WTC11 (cell line): ENCODE measurements at regions not wholly inside any gene's neighbourhood (a gene's known extent, or its start where the extent isn't known, plus 50 kb on each side); places are given as distances from the start of the nearest gene placed in this dataset.

Experiments used
- ATAC-seq: fragments of 200-7000 bp; cut with Tn5 transposase; 2 replicates; pipeline ENCODE4 v1.10.0; 2021; ENCODE audit warnings: mild to moderate bottlenecking, moderate library complexity
- CTCF ChIA-PET: fragments of 300-600 bp; sonication (Branson Sonifier 250); formaldehyde crosslinking; loops from one replicate; lab custom pipeline; 2021; ENCODE audit warnings: antibody characterized with exemption; lab: Charles Lee
- POLR2A ChIA-PET: fragments of 350-600 bp; sonication (Branson Sonifier 250); formaldehyde crosslinking; loops from one replicate; lab custom pipeline; 2021; ENCODE audit warnings: antibody characterized with exemption; lab: Charles Lee
- DNase-seq: peaks from one replicate; pipeline ENCODE4 v3.0.0; 2021; ENCODE audit warnings: low spot score
- H3K27ac Mint-ChIP-seq: 2 replicates; pipeline ENCODE4 v1.8.0; 2021; ENCODE audit warnings: mixed read lengths
- H3K27me3 Mint-ChIP-seq: 2 replicates; pipeline ENCODE4 v1.8.0; 2021; ENCODE audit warnings: low read depth, mild to moderate bottlenecking, moderate library complexity, mixed read lengths
- H3K36me3 Mint-ChIP-seq: 2 replicates; pipeline ENCODE4 v1.8.0; 2021; ENCODE audit warnings: mixed read lengths
- H3K4me1 Mint-ChIP-seq: 2 replicates; pipeline ENCODE4 v1.8.0; 2022; ENCODE audit warnings: mixed read lengths
- H3K4me3 Mint-ChIP-seq: 2 replicates; pipeline ENCODE4 v1.8.0; 2021; ENCODE audit warnings: mild to moderate bottlenecking, moderate library complexity, mixed read lengths
- H3K9me3 Mint-ChIP-seq: 2 replicates; pipeline ENCODE4 v1.8.0; 2021; ENCODE audit warnings: mixed read lengths
- CREM ChIP-seq: sonication (generic); formaldehyde crosslinking; IDR thresholded peaks from 2 replicates; pipeline ENCODE4 v1.8.1; 2022; ENCODE audit warnings: mild to moderate bottlenecking, missing genetic modification reagents, moderate library complexity
- E2F5 ChIP-seq: sonication (generic); formaldehyde crosslinking; IDR thresholded peaks from 2 replicates; pipeline ENCODE4 v1.8.1; 2022; ENCODE audit warnings: mild to moderate bottlenecking, moderate library complexity, missing genetic modification reagents
- GRHL2 ChIP-seq: fragments of 250-450 bp; sonication (Bioruptor Pico); IDR thresholded peaks from 2 replicates; pipeline ENCODE4 v1.8.0; 2022; ENCODE audit warnings: mild to moderate bottlenecking, moderate library complexity; ENCODE audit not compliant: insufficient replicate concordance, severe bottlenecking
- GTF2I ChIP-seq: fragments of 250-450 bp; sonication (Bioruptor Pico); conservative IDR thresholded peaks from 2 replicates; pipeline ENCODE4 v1.4.0; 2021; ENCODE audit warnings: mild to moderate bottlenecking
- HMGXB4 ChIP-seq: sonication (generic); formaldehyde crosslinking; IDR thresholded peaks from 2 replicates; pipeline ENCODE4 v1.8.1; 2023; ENCODE audit warnings: mild to moderate bottlenecking, moderate library complexity, missing genetic modification reagents
- JAZF1 ChIP-seq: fragments of 250-450 bp; sonication (Bioruptor Pico); IDR thresholded peaks from 2 replicates; pipeline ENCODE4 v1.9.0; 2021; ENCODE audit warnings: moderate library complexity, mild to moderate bottlenecking, inconsistent platforms
- JUN ChIP-seq: sonication (generic); formaldehyde crosslinking; IDR thresholded peaks from 2 replicates; pipeline ENCODE4 v1.8.0; 2023; ENCODE audit warnings: mild to moderate bottlenecking, missing genetic modification reagents
- NFATC4 ChIP-seq: fragments of 250-450 bp; sonication (Bioruptor Pico); IDR thresholded peaks from 2 replicates; pipeline ENCODE4 v1.9.0; 2021; ENCODE audit warnings: mild to moderate bottlenecking
- TEAD4 ChIP-seq: sonication (generic); formaldehyde crosslinking; IDR thresholded peaks from 2 replicates; pipeline ENCODE4 v1.8.0; 2022; ENCODE audit warnings: mild to moderate bottlenecking, missing genetic modification reagents
- ZMAT4 ChIP-seq: fragments of 250-450 bp; sonication (Bioruptor Pico); IDR thresholded peaks from 2 replicates; pipeline ENCODE4 v1.9.0; 2021; ENCODE audit warnings: mild to moderate bottlenecking
- ZNF138 ChIP-seq: sonication (generic); formaldehyde crosslinking; conservative IDR thresholded peaks from 2 replicates; pipeline ENCODE4 v1.8.1; 2022; ENCODE audit warnings: mild to moderate bottlenecking, moderate library complexity, missing genetic modification reagents
- ZNF232 ChIP-seq: sonication (generic); formaldehyde crosslinking; IDR thresholded peaks from 2 replicates; pipeline ENCODE4 v1.8.0; 2022; ENCODE audit warnings: mild to moderate bottlenecking, missing genetic modification reagents
- ZNF317 ChIP-seq: sonication (generic); formaldehyde crosslinking; IDR thresholded peaks from 2 replicates; pipeline ENCODE4 v1.8.1; 2023; ENCODE audit warnings: low read depth, mild to moderate bottlenecking, moderate library complexity, missing genetic modification reagents, borderline replicate concordance
- ZNF396 ChIP-seq: fragments of 250-450 bp; sonication (Bioruptor Pico); IDR thresholded peaks from 2 replicates; pipeline ENCODE4 v1.8.0; 2021; ENCODE audit warnings: mild to moderate bottlenecking, moderate library complexity, borderline replicate concordance
- TF ChIP-seq, protein P1 (sequence below): sonication (generic); formaldehyde crosslinking; IDR thresholded peaks from 2 replicates; pipeline ENCODE4 v1.8.1; 2022; ENCODE audit warnings: missing genetic modification reagents, borderline replicate concordance
- TF ChIP-seq, protein P2 (sequence below): fragments of 250-450 bp; sonication (Bioruptor Pico); IDR thresholded peaks from 2 replicates; pipeline ENCODE4 v1.8.0; 2021; ENCODE audit warnings: mild to moderate bottlenecking

- Mint-ChIP-seq H3K27ac (no peak overlapping the region), H3K4me1 (no peaks in the 10 kb centered on the region), H3K4me3 (no peak overlapping the region), H3K9me3 (peaks cover 20% of the 10 kb centered on the region), H3K27me3 (no peaks in the 10 kb centered on the region), H3K36me3 (0 out of 2 replicates have a peak, but pooled peaks cover 3% of the 10 kb centered on the region)
- TF ChIP-seq GRHL2 (no peak), ZNF138 (CRISPR knock-in tag) (no peak), CREM (CRISPR knock-in tag) (no peak), ZNF232 (CRISPR knock-in tag) (no peak), ZNF317 (CRISPR knock-in tag) (no peak), JUN (CRISPR knock-in tag) (no peak), HMGXB4 (CRISPR knock-in tag) (no peak)
- POLR2A ChIA-PET = no interaction called here
- CTCF ChIA-PET = no interaction called here
- ATAC-seq = no peak
- no peak for DNase-seq
Observed at GRCh38 chr2:152944099-152944498, 225.7 kb downstream of the ARL6IP6 start.

- no peaks in the 10 kb centered on the region for H3K27me3 Mint-ChIP-seq
- TF ChIP-seq ZMAT4 (CRISPR knock-in tag) (no peak), E2F5 (CRISPR knock-in tag) (no peak), ZNF396 (CRISPR knock-in tag) (no peak), NFATC4 (CRISPR knock-in tag) (no peak)
- ChIA-PET CTCF (no interaction called here), POLR2A (no interaction called here)
- DNase-seq = no peak
- H3K4me1 Mint-ChIP-seq = no peaks in the 10 kb centered on the region
- ATAC-seq = no peak
- no peak overlapping the region for H3K4me3 Mint-ChIP-seq
- H3K9me3 Mint-ChIP-seq = peaks cover 31% of the 10 kb centered on the region
- peaks cover 11% of the 10 kb centered on the region; the same call in 1 of the 2 replicates for H3K36me3 Mint-ChIP-seq
- H3K27ac Mint-ChIP-seq = no peak overlapping the region
Observed at GRCh38 chr2:152942940-152943440, 224.6 kb downstream of the ARL6IP6 start.

DNA sequence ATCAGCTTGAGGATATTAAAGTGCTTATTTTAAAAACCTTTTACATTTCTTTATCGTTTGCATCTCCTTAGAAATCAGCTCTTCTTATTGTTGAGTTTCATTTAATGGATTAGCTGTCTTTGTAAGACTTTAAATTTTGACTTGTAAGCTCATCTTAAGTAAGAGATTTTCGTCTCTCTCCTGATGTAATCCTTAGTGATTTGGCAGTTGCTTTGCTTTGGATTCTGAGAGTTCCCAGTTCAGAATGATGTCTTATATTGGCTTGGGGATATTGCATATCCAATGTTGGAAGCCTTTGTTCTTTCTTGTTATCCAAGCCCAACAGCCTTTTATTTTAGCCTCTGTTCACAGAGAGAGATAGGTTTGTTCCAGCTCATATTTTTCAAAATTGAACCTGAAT, 212.1 kb downstream of the ARL6IP6 start:
- ChIA-PET CTCF (no interaction called here), POLR2A (no interaction called here)
- Mint-ChIP-seq H3K9me3 (peaks cover 8% of the 10 kb centered on the region), H3K27ac (no peak overlapping the region), H3K36me3 (no peaks in the 10 kb centered on the region), H3K4me1 (peaks cover 3% of the 10 kb centered on the region; the same call in 1 of the 2 replicates), H3K27me3 (no peaks in the 10 kb centered on the region), H3K4me3 (no peak overlapping the region)
- no peak for DNase-seq
- ATAC-seq = no peak
- no peak for TF ChIP-seq ZMAT4 (CRISPR knock-in tag)
- TF ChIP-seq GTF2I (CRISPR knock-in tag) = no peak
- no peak for TF ChIP-seq JUN (CRISPR knock-in tag)
- TF ChIP-seq, protein P1, sequence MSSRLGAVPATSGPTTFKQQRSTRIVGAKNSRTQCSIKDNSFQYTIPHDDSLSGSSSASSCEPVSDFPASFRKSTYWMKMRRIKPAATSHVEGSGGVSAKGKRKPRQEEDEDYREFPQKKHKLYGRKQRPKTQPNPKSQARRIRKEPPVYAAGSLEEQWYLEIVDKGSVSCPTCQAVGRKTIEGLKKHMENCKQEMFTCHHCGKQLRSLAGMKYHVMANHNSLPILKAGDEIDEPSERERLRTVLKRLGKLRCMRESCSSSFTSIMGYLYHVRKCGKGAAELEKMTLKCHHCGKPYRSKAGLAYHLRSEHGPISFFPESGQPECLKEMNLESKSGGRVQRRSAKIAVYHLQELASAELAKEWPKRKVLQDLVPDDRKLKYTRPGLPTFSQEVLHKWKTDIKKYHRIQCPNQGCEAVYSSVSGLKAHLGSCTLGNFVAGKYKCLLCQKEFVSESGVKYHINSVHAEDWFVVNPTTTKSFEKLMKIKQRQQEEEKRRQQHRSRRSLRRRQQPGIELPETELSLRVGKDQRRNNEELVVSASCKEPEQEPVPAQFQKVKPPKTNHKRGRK (CRISPR knock-in tag) = no peak
- no peak for TF ChIP-seq TEAD4 (CRISPR knock-in tag)
- no peak for TF ChIP-seq ZNF232 (CRISPR knock-in tag)
- TF ChIP-seq ZNF396 (CRISPR knock-in tag) = no peak
- TF ChIP-seq JAZF1 (CRISPR knock-in tag) = no peak
- TF ChIP-seq, protein P2, sequence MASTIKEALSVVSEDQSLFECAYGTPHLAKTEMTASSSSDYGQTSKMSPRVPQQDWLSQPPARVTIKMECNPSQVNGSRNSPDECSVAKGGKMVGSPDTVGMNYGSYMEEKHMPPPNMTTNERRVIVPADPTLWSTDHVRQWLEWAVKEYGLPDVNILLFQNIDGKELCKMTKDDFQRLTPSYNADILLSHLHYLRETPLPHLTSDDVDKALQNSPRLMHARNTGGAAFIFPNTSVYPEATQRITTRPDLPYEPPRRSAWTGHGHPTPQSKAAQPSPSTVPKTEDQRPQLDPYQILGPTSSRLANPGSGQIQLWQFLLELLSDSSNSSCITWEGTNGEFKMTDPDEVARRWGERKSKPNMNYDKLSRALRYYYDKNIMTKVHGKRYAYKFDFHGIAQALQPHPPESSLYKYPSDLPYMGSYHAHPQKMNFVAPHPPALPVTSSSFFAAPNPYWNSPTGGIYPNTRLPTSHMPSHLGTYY (CRISPR knock-in tag) = no peak
- TF ChIP-seq, all 79 proteins: peak for 0
